Tibial nerve (tissue), 4 donors: ENCODE measurements at regions not wholly inside any gene's neighbourhood (a gene's known extent, or its start where the extent isn't known, plus 50 kb on each side); places are given as distances from the start of the nearest gene placed in this dataset.

Experiments used
- EP300 ChIP-seq, 2 donors: sonication (generic); formaldehyde crosslinking; IDR thresholded peaks; one replicate each; pipeline ENCODE4 v1.6.1; 2017; ENCODE audit warnings: antibody characterized with exemption in 2 of 2, mild to moderate bottlenecking in 1 of 2
- POLR2A ChIP-seq, 2 donors: fragments of 450-650 bp; IDR thresholded peaks; one replicate each; pipeline ENCODE4 v1.6.1; 2017; ENCODE audit warnings: antibody characterized with exemption in 2 of 2, mild to moderate bottlenecking in 2 of 2, moderate library complexity in 2 of 2
- TF ChIP-seq, protein P1 (sequence below), 5 experiments: fragments of 200-600 bp in 3 of 5; fragments of 450-650 bp in 2 of 5; sonication (generic) in 3 of 5; IDR thresholded peaks; one replicate each; pipeline ENCODE4 v1.5.1; 2016 to 2019; ENCODE audit warnings: antibody characterized with exemption in 5 of 5, mild to moderate bottlenecking in 3 of 5, moderate library complexity in 2 of 5

DNA sequence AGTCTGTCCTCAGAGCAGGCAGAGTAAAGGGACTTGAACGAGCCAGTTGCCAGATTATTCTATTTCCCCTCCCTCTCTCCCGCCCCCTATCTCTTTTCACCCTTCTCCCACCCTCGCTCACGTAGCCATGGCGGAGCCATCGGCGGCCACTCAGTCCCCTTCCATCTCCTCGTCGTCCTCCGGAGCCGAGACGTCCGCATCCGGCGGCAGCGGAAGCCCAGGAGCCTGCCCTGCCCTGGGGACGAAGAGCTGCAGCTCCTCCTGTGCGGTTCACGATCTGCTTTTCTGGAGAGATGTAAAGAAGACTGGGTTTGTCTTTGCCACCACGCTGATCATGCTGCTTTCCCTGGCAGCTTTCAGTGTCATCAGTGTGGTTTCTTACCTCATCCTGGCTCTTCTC lies 106.2 kb upstream of the SMAD1 start:
- TF ChIP-seq, protein P1, sequence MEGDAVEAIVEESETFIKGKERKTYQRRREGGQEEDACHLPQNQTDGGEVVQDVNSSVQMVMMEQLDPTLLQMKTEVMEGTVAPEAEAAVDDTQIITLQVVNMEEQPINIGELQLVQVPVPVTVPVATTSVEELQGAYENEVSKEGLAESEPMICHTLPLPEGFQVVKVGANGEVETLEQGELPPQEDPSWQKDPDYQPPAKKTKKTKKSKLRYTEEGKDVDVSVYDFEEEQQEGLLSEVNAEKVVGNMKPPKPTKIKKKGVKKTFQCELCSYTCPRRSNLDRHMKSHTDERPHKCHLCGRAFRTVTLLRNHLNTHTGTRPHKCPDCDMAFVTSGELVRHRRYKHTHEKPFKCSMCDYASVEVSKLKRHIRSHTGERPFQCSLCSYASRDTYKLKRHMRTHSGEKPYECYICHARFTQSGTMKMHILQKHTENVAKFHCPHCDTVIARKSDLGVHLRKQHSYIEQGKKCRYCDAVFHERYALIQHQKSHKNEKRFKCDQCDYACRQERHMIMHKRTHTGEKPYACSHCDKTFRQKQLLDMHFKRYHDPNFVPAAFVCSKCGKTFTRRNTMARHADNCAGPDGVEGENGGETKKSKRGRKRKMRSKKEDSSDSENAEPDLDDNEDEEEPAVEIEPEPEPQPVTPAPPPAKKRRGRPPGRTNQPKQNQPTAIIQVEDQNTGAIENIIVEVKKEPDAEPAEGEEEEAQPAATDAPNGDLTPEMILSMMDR (IDR thresholded peaks at IDR 0.05), result no peak
- TF ChIP-seq POLR2A (IDR thresholded peaks at IDR 0.05) (no peak), EP300 (IDR thresholded peaks at IDR 0.05) (no peak)
